IMR-90 (cell line): ENCODE measurements at regions not wholly inside any gene's neighbourhood (a gene's known extent, or its start where the extent isn't known, plus 50 kb on each side); places are given as distances from the start of the nearest gene placed in this dataset.

ENCODE experiments used
- ATAC-seq: fragments of 200-7000 bp; cut with Tn5 transposase; 2 replicates; pipeline ENCODE4 v1.9.1; 2020; ENCODE audit warnings: low read depth, mild to moderate bottlenecking, moderate library complexity
- BruUV-seq: library from RNA; stranded (reverse); fragments of 400-500 nt; replicated peaks from 2 replicates; lab custom pipeline; 2021; lab: Mats Ljungman, UMichigan
- CTCF ChIA-PET: fragments of 300-600 bp; formaldehyde crosslinking; extraction: SDS; loops from one replicate; lab custom pipeline; 2021; ENCODE audit warnings: antibody characterized with exemption; lab: Yijun Ruan, JAX
- POLR2A ChIA-PET: fragments of 300-600 bp; sonication (Branson Sonifier 250); formaldehyde crosslinking; loops from one replicate; lab custom pipeline; 2022; ENCODE audit warnings: antibody characterized with exemption; ENCODE audit not compliant: unreplicated experiment; lab: Charles Lee
- DNase-seq: peaks from one replicate; pipeline ENCODE4 v3.0.0; 2013
- H2AFZ ChIP-seq: replicated peaks from 2 replicates; pipeline ENCODE3; 2013; ENCODE audit warnings: low read length, mild to moderate bottlenecking; ENCODE audit not compliant: poor library complexity
- H2AK5ac ChIP-seq: 2 replicates; pipeline ENCODE4 v1.6.1; 2013; ENCODE audit warnings: low read depth, low read length, inconsistent platforms
- H2AK9ac ChIP-seq: replicated peaks from 2 replicates; pipeline ENCODE3; 2013; ENCODE audit warnings: mild to moderate bottlenecking, low read depth, low read length, moderate library complexity; ENCODE audit not compliant: poor library complexity
- H2BK120ac ChIP-seq: 2 replicates; pipeline ENCODE4 v1.6.1; 2013; ENCODE audit warnings: low read depth, low read length, inconsistent platforms
- H2BK15ac ChIP-seq: 3 replicates; pipeline ENCODE4 v1.6.1; 2013; ENCODE audit warnings: low read depth, low read length, inconsistent platforms
- H2BK20ac ChIP-seq: 2 replicates; pipeline ENCODE4 v1.6.1; 2013; ENCODE audit warnings: low read depth, mild to moderate bottlenecking, inconsistent platforms, low read length, moderate library complexity
- H2BK5ac ChIP-seq: 2 replicates; pipeline ENCODE4 v1.6.1; 2013; ENCODE audit warnings: mild to moderate bottlenecking, low read depth, low read length, inconsistent platforms; ENCODE audit not compliant: poor library complexity, severe bottlenecking
- H3K14ac ChIP-seq: replicated peaks from 2 replicates; pipeline ENCODE4 v1.6.1; 2013; ENCODE audit warnings: low read depth, low read length, inconsistent platforms
- H3K18ac ChIP-seq: 2 replicates; pipeline ENCODE4 v1.6.1; 2013; ENCODE audit warnings: low read depth, low read length, control low read depth
- H3K23ac ChIP-seq: 2 replicates; pipeline ENCODE4 v1.6.1; 2013; ENCODE audit warnings: low read depth, low read length, inconsistent platforms
- H3K27ac ChIP-seq: 2 replicates; pipeline ENCODE4 v1.5.1; 2013; ENCODE audit warnings: mild to moderate bottlenecking, control low read depth, low read length; ENCODE audit not compliant: insufficient read depth
- H3K27me3 ChIP-seq: 2 replicates; pipeline ENCODE4 v1.6.1; 2013; ENCODE audit warnings: low read length; ENCODE audit not compliant: control insufficient read depth, insufficient read depth
- H3K36me3 ChIP-seq: 2 replicates; pipeline ENCODE4 v1.6.1; 2013; ENCODE audit warnings: low read length, mixed read lengths; ENCODE audit not compliant: control insufficient read depth, insufficient read depth
- H3K4ac ChIP-seq: 2 replicates; pipeline ENCODE4 v1.6.1; 2013; ENCODE audit warnings: low read depth, low read length, inconsistent platforms
- H3K4me1 ChIP-seq: 2 replicates; pipeline ENCODE4 v1.6.1; 2013; ENCODE audit warnings: low read length, mixed read lengths; ENCODE audit not compliant: control insufficient read depth, insufficient read depth
- H3K4me2 ChIP-seq: 2 replicates; pipeline ENCODE4 v1.6.1; 2013; ENCODE audit warnings: low read depth, mild to moderate bottlenecking, control low read depth, low read length, moderate library complexity
- H3K4me3 ChIP-seq: 2 replicates; pipeline ENCODE4 v1.5.1; 2013; ENCODE audit warnings: low read depth, mild to moderate bottlenecking, control low read depth, low read length, moderate library complexity; ENCODE audit not compliant: insufficient read depth
- H3K56ac ChIP-seq: 2 replicates; pipeline ENCODE4 v1.6.1; 2013; ENCODE audit warnings: low read length, inconsistent platforms; ENCODE audit not compliant: insufficient read depth; ENCODE audit errors: extremely low read depth
- H3K79me1 ChIP-seq, 2 experiments: 2 replicates each; pipeline ENCODE4 v1.6.1; 2013; ENCODE audit warnings: low read length in 2 of 2, inconsistent platforms in 1 of 2, low read depth in 1 of 2
- H3K9ac ChIP-seq: 2 replicates; pipeline ENCODE4 v1.6.1; 2013; ENCODE audit warnings: low read depth, low read length, control low read depth
- H3K9me1 ChIP-seq: 2 replicates; pipeline ENCODE4 v1.6.1; 2013; ENCODE audit warnings: low read length, inconsistent platforms; ENCODE audit not compliant: insufficient read depth
- H3K9me3 ChIP-seq: 2 replicates; pipeline ENCODE4 v1.6.1; 2013; ENCODE audit warnings: low read length; ENCODE audit not compliant: control insufficient read depth, insufficient read depth
- H4K20me1 ChIP-seq: 2 replicates; pipeline ENCODE4 v1.6.1; 2013; ENCODE audit warnings: low read length, inconsistent platforms; ENCODE audit not compliant: insufficient read depth
- H4K5ac ChIP-seq: 2 replicates; pipeline ENCODE4 v1.6.1; 2013; ENCODE audit warnings: mild to moderate bottlenecking, low read depth, low read length, control low read depth
- H4K8ac ChIP-seq, 2 experiments: 2 replicates each; pipeline ENCODE4 v1.6.1; 2013; ENCODE audit warnings: low read depth in 2 of 2, low read length in 2 of 2, control low read depth in 1 of 2, inconsistent platforms in 1 of 2
- H4K91ac ChIP-seq: 2 replicates; pipeline ENCODE4 v1.6.1; 2013; ENCODE audit warnings: low read depth, low read length, inconsistent platforms; ENCODE audit not compliant: insufficient read depth
- CEBPB ChIP-seq: IDR thresholded peaks from 2 replicates; pipeline ENCODE4 v1.6.1; 2012; ENCODE audit warnings: low read depth, low read length, improper control_type of control experiment
- POLR2A ChIP-seq: IDR thresholded peaks from 2 replicates; pipeline ENCODE4 v1.6.1; 2012; ENCODE audit warnings: mild to moderate bottlenecking, low read depth, low read length
- RAD21 ChIP-seq: IDR thresholded peaks from 2 replicates; pipeline ENCODE4 v1.6.1; 2012; ENCODE audit warnings: low read length, improper control_type of control experiment
- WGBS, 2 experiments: methylation state at CpG; one replicate each; pipeline versions ENCODE4 v1.1.5 to v1.1.7; 2013; ENCODE audit warnings: missing lambda C conversion rate in 2 of 2; ENCODE audit not compliant: insufficient read length in 1 of 2; ENCODE audit errors: extremely low coverage in 2 of 2; 5-methylcytosine and 5-hydroxymethylcytosine counted together
- dilution Hi-C: fragments of 300-500 bp; cut with HindIII; formaldehyde crosslinking; loops from one replicate; pipeline ENCODE4 v1.14.3; 2018; ENCODE audit warnings: low sequenced_read_pairs; ENCODE audit not compliant: unreplicated experiment
- in situ Hi-C: fragments of 300-500 bp; cut with MboI; formaldehyde crosslinking; loops from 3 replicates; pipeline ENCODE4 v1.14.3; 2019; ENCODE audit warnings: low sequenced_read_pairs, inconsistent platforms, mixed read lengths
- intact Hi-C: fragments of 100-400 bp; cut with micrococcal nuclease; formaldehyde crosslinking; loops from 2 replicates; pipeline ENCODE4 v1.10.0; 2022

- H4K8ac ChIP-seq, result no peak overlapping the region
- no peaks in the 10 kb centered on the region for H3K79me1 ChIP-seq
- no peak overlapping the region for H3K14ac ChIP-seq
- H3K4me2 ChIP-seq, result no peak overlapping the region
- H2AK5ac ChIP-seq, result no peak overlapping the region
- H2BK5ac ChIP-seq, result no peak overlapping the region
- H3K4me1 ChIP-seq, result no peaks in the 10 kb centered on the region
- no peak overlapping the region for H2BK20ac ChIP-seq
- no peak overlapping the region for H4K5ac ChIP-seq
- POLR2A ChIA-PET, result no interaction called here
- H3K9me3 ChIP-seq, result no peaks in the 10 kb centered on the region
- TF ChIP-seq CEBPB, result no peak
- no peak for TF ChIP-seq POLR2A
- no peak for TF ChIP-seq RAD21
- H3K9ac ChIP-seq, result no peak overlapping the region
- H3K18ac ChIP-seq, result no peak overlapping the region
- no peak overlapping the region for H3K56ac ChIP-seq
- no TSS peak for BruUV-seq
- H3K23ac ChIP-seq, result no peak overlapping the region
- H4K91ac ChIP-seq, result no peak overlapping the region
- in situ Hi-C loops, result no loop called here
- no peaks in the 10 kb centered on the region for H3K9me1 ChIP-seq
- no peak overlapping the region for H2AFZ ChIP-seq
- no peak overlapping the region for H3K4me3 ChIP-seq
- H4K20me1 ChIP-seq, result no peaks in the 10 kb centered on the region
- no peaks in the 10 kb centered on the region for H3K36me3 ChIP-seq
- CTCF ChIA-PET, result no interaction called here
- H3K27ac ChIP-seq, result no peak overlapping the region
- WGBS, 2 experiments, result no CpG with 5 or more reads among the region's 11 CpGs
- H2BK120ac ChIP-seq, result no peak overlapping the region
- intact Hi-C loops, result no loop called here
- H3K4ac ChIP-seq, result no peak overlapping the region
- H2BK15ac ChIP-seq, result no peak overlapping the region
- DNase-seq (no peak), ATAC-seq (no peak)
- H3K27me3 ChIP-seq, result peaks cover 24% of the 10 kb centered on the region
- no peak overlapping the region for H2AK9ac ChIP-seq
- dilution Hi-C loops, result no loop called here
Measured at GRCh38 chr15:85849946-85850345, 55.2 kb upstream of the KLHL25 start.
